Neural progenitor cell (in vitro differentiated cells): ENCODE measurements at regions not wholly inside any gene's neighbourhood (a gene's known extent, or its start where the extent isn't known, plus 50 kb on each side); places are given as distances from the start of the nearest gene placed in this dataset.

Source experiments
- DNase-seq: peaks from one replicate; pipeline ENCODE4 v3.0.0-alpha.2; 2016; ENCODE audit warnings: low spot score
- H2AFZ ChIP-seq: fragments of 200-600 bp; sonication (generic); replicated peaks from 2 replicates; pipeline ENCODE4 v1.6.1; 2016; ENCODE audit warnings: antibody characterized with exemption
- H3F3A ChIP-seq: fragments of 200-600 bp; sonication (generic); 2 replicates; pipeline ENCODE4 v1.6.1; 2016; ENCODE audit warnings: antibody characterized with exemption, low read depth
- H3K27ac ChIP-seq: fragments of 200-600 bp; sonication (generic); 2 replicates; pipeline ENCODE4 v1.5.1; 2016; ENCODE audit warnings: mild to moderate bottlenecking
- H3K27me3 ChIP-seq: fragments of 200-600 bp; sonication (generic); 2 replicates; pipeline ENCODE4 v1.6.1; 2016; ENCODE audit warnings: mild to moderate bottlenecking, moderate library complexity
- H3K36me3 ChIP-seq: fragments of 200-600 bp; sonication (generic); 2 replicates; pipeline ENCODE4 v1.5.1; 2016
- H3K4me1 ChIP-seq: fragments of 200-600 bp; sonication (generic); 2 replicates; pipeline ENCODE4 v1.6.1; 2016; ENCODE audit warnings: mixed run types
- H3K4me2 ChIP-seq: fragments of 200-600 bp; sonication (generic); 2 replicates; pipeline ENCODE4 v1.6.1; 2016
- H3K4me3 ChIP-seq: fragments of 200-600 bp; sonication (generic); 2 replicates; pipeline ENCODE4 v1.5.1; 2016
- H3K79me2 ChIP-seq: fragments of 200-600 bp; sonication (generic); 2 replicates; pipeline ENCODE4 v1.6.1; 2016; ENCODE audit warnings: low read depth
- H3K9ac ChIP-seq: fragments of 200-600 bp; sonication (generic); 2 replicates; pipeline ENCODE4 v1.6.1; 2016
- H3K9me3 ChIP-seq: fragments of 200-600 bp; sonication (generic); 2 replicates; pipeline ENCODE4 v1.5.1; 2016; ENCODE audit warnings: low read depth
- H4K20me1 ChIP-seq: fragments of 200-600 bp; sonication (generic); 2 replicates; pipeline ENCODE4 v1.6.1; 2016; ENCODE audit warnings: low read depth
- H3K27ac Mint-ChIP-seq: 3 replicates; pipeline ENCODE4 v1.8.0; 2021; ENCODE audit warnings: mixed read lengths
- H3K27me3 Mint-ChIP-seq: 2 replicates; pipeline ENCODE4 v1.8.0; 2022; ENCODE audit warnings: low read depth, mild to moderate bottlenecking, inconsistent platforms, moderate library complexity, mixed read lengths; ENCODE audit not compliant: insufficient read depth
- H3K36me3 Mint-ChIP-seq: 3 replicates; pipeline ENCODE4 v1.8.0; 2021; ENCODE audit warnings: mixed read lengths
- H3K4me1 Mint-ChIP-seq: 3 replicates; pipeline ENCODE4 v1.8.0; 2021; ENCODE audit warnings: mixed read lengths
- H3K4me3 Mint-ChIP-seq: 3 replicates; pipeline ENCODE4 v1.8.0; 2021; ENCODE audit warnings: mild to moderate bottlenecking, moderate library complexity, mixed read lengths
- H3K9me3 Mint-ChIP-seq: 3 replicates; pipeline ENCODE4 v1.8.0; 2020; ENCODE audit warnings: mixed read lengths
- EZH2 ChIP-seq: fragments of 200-600 bp; sonication (generic); IDR thresholded peaks from 2 replicates; pipeline ENCODE4 v1.6.1; 2017; ENCODE audit warnings: antibody characterized with exemption, mild to moderate bottlenecking, moderate library complexity
- EZH2phosphoT487 ChIP-seq: fragments of 200-600 bp; sonication (generic); IDR thresholded peaks from 2 replicates; pipeline ENCODE4 v1.6.1; 2017; ENCODE audit warnings: antibody characterized with exemption
- TF ChIP-seq, protein P1 (sequence below): fragments of 200-600 bp; sonication (generic); IDR thresholded peaks from 2 replicates; pipeline ENCODE4 v1.5.1; 2017; ENCODE audit warnings: antibody characterized with exemption, mild to moderate bottlenecking

- peaks cover 12% of the 10 kb centered on the region for H3K4me1 Mint-ChIP-seq
These were observed 600.1 kb upstream of the STEAP1 start for GRCh38 chr7:89554209-89554608.

DNA sequence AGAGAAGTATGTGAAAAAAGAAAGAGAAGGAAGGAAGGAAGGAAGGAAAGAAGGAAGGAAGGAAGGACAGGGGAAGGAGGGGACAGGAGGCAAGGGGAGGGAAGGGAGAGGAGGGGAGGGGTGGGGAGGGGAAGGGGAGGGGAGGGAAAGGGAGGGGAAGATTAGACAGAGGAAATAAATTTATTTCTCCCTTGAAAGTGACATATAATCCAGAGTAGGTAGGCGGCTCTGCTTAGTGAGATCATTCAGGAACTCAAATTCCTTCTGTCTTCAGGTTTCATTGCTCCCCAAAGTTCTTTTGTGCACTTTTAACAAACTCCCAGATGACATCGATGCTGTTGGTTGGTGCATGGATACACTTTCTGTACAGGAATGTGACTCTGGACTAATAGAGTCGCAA is 594.7 kb upstream of the STEAP1 start:
- Histone ChIP-seq H3K79me2 (no peaks in the 10 kb centered on the region), H2AFZ (no peak overlapping the region), H3K27me3 (no peaks in the 10 kb centered on the region), H3K4me3 (no peak overlapping the region), H3K4me2 (no peak overlapping the region), H3K27ac (no peak overlapping the region), H3F3A (no peaks in the 10 kb centered on the region), H3K36me3 (no peaks in the 10 kb centered on the region), H4K20me1 (no peaks in the 10 kb centered on the region), H3K9me3 (no peaks in the 10 kb centered on the region), H3K9ac (no peak overlapping the region), H3K4me1 (peaks cover 12% of the 10 kb centered on the region)
- no peak overlapping the region for H3K27ac Mint-ChIP-seq
- no peak overlapping the region for H3K4me3 Mint-ChIP-seq
- H3K9me3 Mint-ChIP-seq: no peaks in the 10 kb centered on the region
- H3K27me3 Mint-ChIP-seq: no peaks in the 10 kb centered on the region
- no peaks in the 10 kb centered on the region for H3K36me3 Mint-ChIP-seq
- TF ChIP-seq EZH2phosphoT487 (no peak), EZH2 (no peak)
- TF ChIP-seq, protein P1, sequence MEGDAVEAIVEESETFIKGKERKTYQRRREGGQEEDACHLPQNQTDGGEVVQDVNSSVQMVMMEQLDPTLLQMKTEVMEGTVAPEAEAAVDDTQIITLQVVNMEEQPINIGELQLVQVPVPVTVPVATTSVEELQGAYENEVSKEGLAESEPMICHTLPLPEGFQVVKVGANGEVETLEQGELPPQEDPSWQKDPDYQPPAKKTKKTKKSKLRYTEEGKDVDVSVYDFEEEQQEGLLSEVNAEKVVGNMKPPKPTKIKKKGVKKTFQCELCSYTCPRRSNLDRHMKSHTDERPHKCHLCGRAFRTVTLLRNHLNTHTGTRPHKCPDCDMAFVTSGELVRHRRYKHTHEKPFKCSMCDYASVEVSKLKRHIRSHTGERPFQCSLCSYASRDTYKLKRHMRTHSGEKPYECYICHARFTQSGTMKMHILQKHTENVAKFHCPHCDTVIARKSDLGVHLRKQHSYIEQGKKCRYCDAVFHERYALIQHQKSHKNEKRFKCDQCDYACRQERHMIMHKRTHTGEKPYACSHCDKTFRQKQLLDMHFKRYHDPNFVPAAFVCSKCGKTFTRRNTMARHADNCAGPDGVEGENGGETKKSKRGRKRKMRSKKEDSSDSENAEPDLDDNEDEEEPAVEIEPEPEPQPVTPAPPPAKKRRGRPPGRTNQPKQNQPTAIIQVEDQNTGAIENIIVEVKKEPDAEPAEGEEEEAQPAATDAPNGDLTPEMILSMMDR: no peak
- peaks cover 5% of the 10 kb centered on the region for H3K4me1 Mint-ChIP-seq
- DNase-seq: no peak

More at GRCh38 chr7:89554209-89554608, 600.1 kb upstream of the STEAP1 start:
- H3K36me3 ChIP-seq: no peaks in the 10 kb centered on the region
- no peaks in the 10 kb centered on the region for H3F3A ChIP-seq
- H2AFZ ChIP-seq: no peak overlapping the region
- Mint-ChIP-seq H3K36me3 (no peaks in the 10 kb centered on the region), H3K4me3 (no peak overlapping the region), H3K27me3 (no peaks in the 10 kb centered on the region), H3K27ac (no peak overlapping the region), H3K9me3 (no peaks in the 10 kb centered on the region)
- DNase-seq: no peak
- no peak overlapping the region for H3K9ac ChIP-seq
- no peak overlapping the region for H3K4me3 ChIP-seq
- H3K9me3 ChIP-seq: no peaks in the 10 kb centered on the region
- no peaks in the 10 kb centered on the region for H3K79me2 ChIP-seq
- H3K27me3 ChIP-seq: no peaks in the 10 kb centered on the region
- no peak overlapping the region for H3K4me2 ChIP-seq
- no peak overlapping the region for H3K27ac ChIP-seq
- H4K20me1 ChIP-seq: no peaks in the 10 kb centered on the region
- no peak for TF ChIP-seq EZH2phosphoT487
- TF ChIP-seq EZH2: no peak
- TF ChIP-seq, protein P1: no peak
- peaks cover 12% of the 10 kb centered on the region for H3K4me1 ChIP-seq

DNA sequence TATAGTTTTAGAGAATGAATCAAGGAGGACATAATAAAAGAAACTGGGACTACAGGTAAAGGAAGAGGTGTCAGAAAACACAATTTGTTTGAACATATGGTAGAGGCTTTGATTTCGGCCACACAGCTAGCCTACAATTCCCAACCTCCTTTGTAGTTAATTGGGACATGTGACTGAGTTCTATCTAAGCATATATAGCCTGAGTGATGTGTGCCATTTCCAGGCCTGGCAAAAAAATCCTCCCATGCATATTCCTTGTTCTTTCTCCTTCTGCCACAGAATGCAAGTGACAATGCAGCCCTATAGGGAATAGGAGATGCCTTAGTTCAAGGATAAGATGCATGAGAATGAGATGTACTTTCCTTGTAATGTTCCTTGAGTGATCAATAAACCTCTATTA is 590.7 kb upstream of the STEAP1 start:
- Mint-ChIP-seq H3K9me3 (peaks cover 14% of the 10 kb centered on the region), H3K36me3 (no peaks in the 10 kb centered on the region), H3K27me3 (no peaks in the 10 kb centered on the region), H3K4me1 (no peaks in the 10 kb centered on the region), H3K27ac (no peak overlapping the region), H3K4me3 (no peak overlapping the region)
- H3K9me3 ChIP-seq: no peaks in the 10 kb centered on the region
- no peaks in the 10 kb centered on the region for H4K20me1 ChIP-seq
- DNase-seq: no peak
- H3K27ac ChIP-seq: no peak overlapping the region
- H3K4me1 ChIP-seq: no peaks in the 10 kb centered on the region
- no peak overlapping the region for H3K4me2 ChIP-seq
- no peaks in the 10 kb centered on the region for H3K79me2 ChIP-seq
- no peaks in the 10 kb centered on the region for H3K36me3 ChIP-seq
- H3K27me3 ChIP-seq: no peaks in the 10 kb centered on the region
- H3K9ac ChIP-seq: no peak overlapping the region
- H3K4me3 ChIP-seq: no peak overlapping the region
- TF ChIP-seq, protein P1: no peak
- TF ChIP-seq EZH2phosphoT487: no peak
- TF ChIP-seq EZH2: no peak
- H3F3A ChIP-seq: no peaks in the 10 kb centered on the region
- peak overlapping the region; percentile 34 for H2AFZ ChIP-seq
